Ovary (tissue), 7 donors: ENCODE measurements at regions not wholly inside any gene's neighbourhood (a gene's known extent, or its start where the extent isn't known, plus 50 kb on each side); places are given as distances from the start of the nearest gene placed in this dataset.
A peak's percentile ranks its signal among the peaks of the same experiment; 100 is the strongest.

ENCODE experiments used
- DNase-seq, 5 donors: peaks; one replicate each; pipeline ENCODE4 v3.0.0-alpha.2; 2019 to 2020
- H3K27ac ChIP-seq, 2 donors: fragments of 200-600 bp; one replicate each; pipeline versions ENCODE4 v1.5.1 to v1.8.0; 2019 to 2022
- H3K27me3 ChIP-seq: fragments of 200-600 bp; one replicate; pipeline ENCODE4 v1.8.0; 2022
- H3K36me3 ChIP-seq: fragments of 200-600 bp; sonication (generic); one replicate; pipeline ENCODE4 v1.5.1; 2019
- H3K4me1 ChIP-seq: one replicate; pipeline ENCODE4 v1.8.1; 2013; ENCODE audit warnings: mild to moderate bottlenecking, moderate library complexity; ENCODE audit not compliant: insufficient read depth
- H3K4me3 ChIP-seq: fragments of 200-600 bp; sonication (generic); one replicate; pipeline ENCODE4 v1.5.1; 2017
- H3K9me3 ChIP-seq, 2 donors: fragments of 200-600 bp in 1 of 2; sonication (generic) in 1 of 2; one replicate each; pipeline versions ENCODE4 v1.5.1 to v1.8.1; 2013 to 2019; ENCODE audit warnings: mild to moderate bottlenecking in 1 of 2, moderate library complexity in 1 of 2
- EP300 ChIP-seq: sonication (generic); formaldehyde crosslinking; IDR thresholded peaks from one replicate; pipeline ENCODE4 v1.6.1; 2017; ENCODE audit warnings: antibody characterized with exemption
- POLR2A ChIP-seq: fragments of 450-650 bp; IDR thresholded peaks from one replicate; pipeline ENCODE4 v1.6.1; 2017; ENCODE audit warnings: antibody characterized with exemption, mild to moderate bottlenecking, moderate library complexity
- WGBS, 3 donors: extraction: QIAGEN DNeasy Blood & Tissue Kit in 1 of 3; methylation state at CpG; one replicate each; pipeline versions ENCODE4 v1.1.5 to v1.1.7; 2013 to 2017; 5-methylcytosine and 5-hydroxymethylcytosine counted together
- intact Hi-C, 4 donors: fragments of 100-400 bp; cut with DNase I; formaldehyde crosslinking; loops; one replicate each; pipeline versions ENCODE4 v1.11.0 to v1.15.1; 2022 to 2023
- TF ChIP-seq, protein P1 (sequence below), 3 donors: fragments of 450-650 bp in 2 of 3; fragments of 200-600 bp in 1 of 3; IDR thresholded peaks; one replicate each; pipeline versions ENCODE4 v1.5.1 to v1.8.0; 2016 to 2022; ENCODE audit warnings: antibody characterized with exemption in 3 of 3, mild to moderate bottlenecking in 1 of 3
- donor health status: DM: no; HTN: no; CAD: no; lungs with moderate emphysema.
- donor health status: DM: no; HTN: no; CAD: no.
- donor health status: Bipolar disorder and iron deficiency.
- donor health status: DM: no; HTN: no; CAD: no.
- donor health status: DM: yes; HTN: yes; CAD: no.

DNA sequence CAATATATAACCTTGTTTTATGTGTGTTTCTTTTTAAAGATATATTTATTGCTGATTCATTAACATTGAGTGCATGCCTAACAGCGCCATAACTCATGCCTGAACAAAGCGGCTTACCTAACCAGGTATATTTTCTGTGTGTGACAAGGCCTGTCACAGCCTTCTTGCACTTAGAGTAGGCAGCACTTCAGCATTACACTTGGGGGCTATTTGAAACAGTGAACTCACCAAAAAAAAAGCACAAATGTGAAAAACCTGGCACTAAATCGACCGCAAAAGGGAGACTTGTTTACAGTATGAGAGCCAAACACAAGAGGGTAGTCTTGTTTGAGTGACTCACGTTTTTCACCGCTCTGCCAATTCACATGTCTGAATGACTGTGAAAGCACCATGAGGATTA, 111.7 kb downstream of the DISP1 start:
- Histone ChIP-seq H3K4me1 (peaks cover 6% of the 10 kb centered on the region), H3K27ac (peak overlapping the region in 1 of 2 donors; percentile 17), H3K9me3 (no peaks in the 10 kb centered on the region), H3K36me3 (no peaks in the 10 kb centered on the region), H3K4me3 (no peak overlapping the region), H3K27me3 (no peaks in the 10 kb centered on the region)
- intact Hi-C loops, result no loop called here
- DNase-seq, result peak in 2 of 5 donors; percentile 25 to 33
- 49 to 76% (median 51%) methylated on average over 6 of the region's 6 CpGs for WGBS, 3 donors
- TF ChIP-seq POLR2A, result no peak

DNA sequence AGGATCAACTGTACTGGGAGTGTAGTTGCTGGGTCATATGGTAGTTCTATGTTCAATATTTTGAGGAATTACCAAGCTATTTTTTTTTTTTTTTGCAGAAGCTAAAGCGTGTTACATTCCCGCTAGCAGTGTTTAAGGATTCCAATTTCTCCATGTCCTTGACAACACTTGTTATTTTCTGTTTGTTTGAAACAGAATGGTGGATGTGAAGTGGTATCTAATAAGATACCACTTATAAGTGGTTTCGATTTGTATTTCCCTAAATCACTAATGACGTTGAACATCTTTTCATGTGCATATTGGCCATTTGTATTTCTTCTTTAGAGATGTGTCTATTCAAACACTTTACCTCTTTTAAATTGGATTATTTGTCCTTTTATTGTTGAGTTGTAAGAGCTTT, 112.2 kb downstream of the DISP1 start:
- Histone ChIP-seq H3K4me3 (no peak overlapping the region), H3K27ac (peak overlapping the region in 1 of 2 donors; percentile 17), H3K9me3 (no peaks in the 10 kb centered on the region), H3K4me1 (peaks cover 4% of the 10 kb centered on the region), H3K36me3 (no peaks in the 10 kb centered on the region), H3K27me3 (no peaks in the 10 kb centered on the region)
- intact Hi-C loops, result no loop called here
- no peak for DNase-seq
- TF ChIP-seq POLR2A (no peak), EP300 (no peak)
- TF ChIP-seq, protein P1, sequence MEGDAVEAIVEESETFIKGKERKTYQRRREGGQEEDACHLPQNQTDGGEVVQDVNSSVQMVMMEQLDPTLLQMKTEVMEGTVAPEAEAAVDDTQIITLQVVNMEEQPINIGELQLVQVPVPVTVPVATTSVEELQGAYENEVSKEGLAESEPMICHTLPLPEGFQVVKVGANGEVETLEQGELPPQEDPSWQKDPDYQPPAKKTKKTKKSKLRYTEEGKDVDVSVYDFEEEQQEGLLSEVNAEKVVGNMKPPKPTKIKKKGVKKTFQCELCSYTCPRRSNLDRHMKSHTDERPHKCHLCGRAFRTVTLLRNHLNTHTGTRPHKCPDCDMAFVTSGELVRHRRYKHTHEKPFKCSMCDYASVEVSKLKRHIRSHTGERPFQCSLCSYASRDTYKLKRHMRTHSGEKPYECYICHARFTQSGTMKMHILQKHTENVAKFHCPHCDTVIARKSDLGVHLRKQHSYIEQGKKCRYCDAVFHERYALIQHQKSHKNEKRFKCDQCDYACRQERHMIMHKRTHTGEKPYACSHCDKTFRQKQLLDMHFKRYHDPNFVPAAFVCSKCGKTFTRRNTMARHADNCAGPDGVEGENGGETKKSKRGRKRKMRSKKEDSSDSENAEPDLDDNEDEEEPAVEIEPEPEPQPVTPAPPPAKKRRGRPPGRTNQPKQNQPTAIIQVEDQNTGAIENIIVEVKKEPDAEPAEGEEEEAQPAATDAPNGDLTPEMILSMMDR (IDR thresholded peaks at IDR 0.05), result no peak
- WGBS, 3 donors, result 26 to 63% (median 39%) methylated on average over 4 of the region's 4 CpGs

DNA sequence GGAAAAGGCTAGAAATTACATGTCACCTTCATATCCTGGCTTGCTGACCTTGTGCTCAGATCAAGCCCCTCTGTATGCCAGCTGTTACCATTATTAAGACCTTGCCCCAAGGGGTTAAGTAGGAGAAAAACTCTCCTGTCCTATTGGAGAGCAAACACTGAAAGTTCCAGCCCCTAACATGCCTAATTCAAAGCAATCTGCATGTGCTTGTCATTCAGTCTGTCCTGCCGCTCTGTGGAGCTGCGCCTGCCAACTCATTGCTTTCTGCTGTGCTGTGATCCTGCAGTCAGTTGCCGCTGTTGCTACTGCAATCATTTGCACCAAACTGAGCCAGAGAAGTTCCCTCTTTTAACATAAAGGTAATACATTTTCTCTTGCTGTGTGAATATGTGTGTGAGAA, 113.4 kb downstream of the DISP1 start:
- TF ChIP-seq, protein P1 (IDR thresholded peaks at IDR 0.05), result no peak
- no peak for TF ChIP-seq POLR2A
- TF ChIP-seq EP300, result no peak
- peak overlapping the region in 1 of 2 donors; percentile 23 for H3K27ac ChIP-seq

DNA sequence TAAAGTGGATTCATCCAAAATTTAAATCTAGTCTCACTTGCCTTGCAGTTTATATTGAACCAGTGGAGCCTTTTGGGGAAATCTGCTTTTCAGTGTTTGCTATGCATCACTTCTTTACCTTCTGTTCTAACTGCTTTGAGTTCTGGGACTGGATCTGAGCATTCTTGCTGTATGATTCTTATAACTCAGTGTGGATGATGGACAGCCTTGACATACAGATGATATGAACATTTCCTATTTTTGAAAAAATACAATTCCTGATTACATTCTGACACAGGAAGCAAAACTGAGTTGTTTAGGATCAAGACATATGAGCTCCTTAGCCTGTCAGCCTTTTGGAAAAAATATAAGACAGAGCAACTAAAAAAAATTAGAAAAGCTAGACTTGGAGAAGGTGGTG, 115.2 kb downstream of the DISP1 start:
- H3K27me3 ChIP-seq, result no peaks in the 10 kb centered on the region
- no peak overlapping the region for H3K27ac ChIP-seq
- H3K36me3 ChIP-seq, result no peaks in the 10 kb centered on the region
- H3K4me1 ChIP-seq, result peaks cover 1% of the 10 kb centered on the region
- DNase-seq, result no peak
- intact Hi-C loops, result no loop called here
- no peak overlapping the region for H3K4me3 ChIP-seq
- H3K9me3 ChIP-seq, result no peaks in the 10 kb centered on the region
- TF ChIP-seq POLR2A (no peak), EP300 (no peak)
- TF ChIP-seq, protein P1 (IDR thresholded peaks at IDR 0.05), result no peak

More for the DNA sequence above, 113.4 kb downstream of the DISP1 start:
- peaks cover 1% of the 10 kb centered on the region for H3K4me1 ChIP-seq
- H3K36me3 ChIP-seq, result no peaks in the 10 kb centered on the region
- no peaks in the 10 kb centered on the region for H3K27me3 ChIP-seq
- WGBS, 3 donors, result 6 to 26% (median 15%) methylated on average over 3 of the region's 3 CpGs
- H3K9me3 ChIP-seq, result no peaks in the 10 kb centered on the region
- DNase-seq, result peak; percentile 44 to 57 (median 56)
- intact Hi-C loops, result no loop called here
- peak overlapping the region; percentile 12 for H3K4me3 ChIP-seq

DNA sequence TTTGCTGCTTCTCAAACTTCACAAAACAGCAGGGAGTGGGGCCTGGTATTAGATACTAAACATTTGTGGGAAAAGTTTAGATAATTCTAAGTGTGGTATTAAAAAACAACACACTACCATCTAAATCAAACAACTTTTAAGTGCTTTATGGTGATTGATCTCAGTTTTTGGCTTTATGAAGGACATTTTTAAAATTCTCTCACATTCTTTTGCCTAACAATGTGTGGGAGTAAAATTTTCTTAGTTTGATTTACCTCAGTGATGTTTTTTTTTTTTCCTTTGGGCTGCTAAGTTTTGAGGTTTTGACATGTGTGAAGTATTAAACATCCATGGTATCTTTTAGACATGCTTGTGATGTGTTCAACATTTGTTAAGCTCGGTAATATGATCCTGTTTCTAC, 116.2 kb downstream of the DISP1 start:
- H3K9me3 ChIP-seq, result no peaks in the 10 kb centered on the region
- WGBS, 3 donors, result 14 to 20% (median 15%) methylated on average over 1 of the region's 1 CpG
- intact Hi-C loops, result no loop called here
- H3K27ac ChIP-seq, result peak overlapping the region in 1 of 2 donors; percentile 18
- TF ChIP-seq EP300 (no peak), POLR2A (no peak)
- TF ChIP-seq, protein P1 (IDR thresholded peaks at IDR 0.05), result no peak
- H3K4me3 ChIP-seq, result no peak overlapping the region
- no peak for DNase-seq
- no peaks in the 10 kb centered on the region for H3K36me3 ChIP-seq
- peaks cover 1% of the 10 kb centered on the region for H3K4me1 ChIP-seq
- no peaks in the 10 kb centered on the region for H3K27me3 ChIP-seq
